Activated CD4-positive, alpha-beta T cell treated with anti-CD3 and anti-CD28 coated beads, Interleukin-2, amount 50 U/mL, for 16 hours (primary cell): ENCODE measurements at regions not wholly inside any gene's neighbourhood (a gene's known extent, or its start where the extent isn't known, plus 50 kb on each side); places are given as distances from the start of the nearest gene placed in this dataset.
"Not testable (repeated sequence)": the region's sequence is repeated elsewhere in the genome, so short reads cannot be mapped to it uniquely, and the experiment has no call there.

Experiments
- DNase-seq: peaks from one replicate; pipeline ENCODE4 v3.0.0-alpha.2; 2020

- DNase-seq, result no peak
These were observed 116.1 kb upstream of the SLC7A14 start for GRCh38 chr3:170701696-170702678.

- DNase-seq, result no peak
These were observed 114.2 kb upstream of the SLC7A14 start for GRCh38 chr3:170700054-170700404.

- no peak for DNase-seq
These were observed 113.5 kb upstream of the SLC7A14 start for GRCh38 chr3:170699158-170700053.

GRCh38 chr3:170697908-170698307 lies 112.0 kb upstream of the SLC7A14 start:
- no peak for DNase-seq

- DNase-seq, result no peak
These were observed 111.3 kb upstream of the SLC7A14 start for GRCh38 chr3:170697131-170697530.

- DNase-seq, result no peak
These were observed 109.7 kb upstream of the SLC7A14 start for GRCh38 chr3:170695486-170696064.

GRCh38 chr3:170692720-170693119 lies 106.8 kb upstream of the SLC7A14 start:
- peak; percentile 25 for DNase-seq

GRCh38 chr3:170690661-170690981 lies 104.7 kb upstream of the SLC7A14 start:
- no peak for DNase-seq

GRCh38 chr3:170689893-170690660 lies 104.2 kb upstream of the SLC7A14 start:
- peak; percentile 43 for DNase-seq

- no peak for DNase-seq
These were observed 103.5 kb upstream of the SLC7A14 start for GRCh38 chr3:170689296-170689829.

GRCh38 chr3:170688222-170688621 lies 102.3 kb upstream of the SLC7A14 start:
- DNase-seq, result not testable (repeated sequence)

- no peak for DNase-seq
These were observed 94.7 kb upstream of the SLC7A14 start for GRCh38 chr3:170680593-170680992.

- DNase-seq, result no peak
These were observed 93.3 kb upstream of the SLC7A14 start for GRCh38 chr3:170679190-170679589.

GRCh38 chr3:170670504-170670903 lies 84.6 kb upstream of the SLC7A14 start:
- DNase-seq, result no peak

GRCh38 chr3:170662986-170663385 lies 77.1 kb upstream of the SLC7A14 start:
- DNase-seq, result not testable (repeated sequence)

- no peak for DNase-seq
These were observed 74.3 kb upstream of the SLC7A14 start for GRCh38 chr3:170660139-170660538.

GRCh38 chr3:170657312-170657711 lies 71.4 kb upstream of the SLC7A14 start:
- DNase-seq, result no peak

- DNase-seq, result no peak
These were observed 70.4 kb upstream of the SLC7A14 start for GRCh38 chr3:170656284-170656683.

GRCh38 chr3:170653801-170654200 lies 67.9 kb upstream of the SLC7A14 start:
- no peak for DNase-seq

- no peak for DNase-seq
These were observed 65.5 kb upstream of the SLC7A14 start for GRCh38 chr3:170651260-170651845.

- not testable (repeated sequence) for DNase-seq
These were observed 64.7 kb upstream of the SLC7A14 start for GRCh38 chr3:170650557-170650956.

GRCh38 chr3:170644711-170645110 lies 58.8 kb upstream of the SLC7A14 start:
- no peak for DNase-seq
